Fibroblast of the aortic adventitia (primary cell): ENCODE measurements at regions not wholly inside any gene's neighbourhood (a gene's known extent, or its start where the extent isn't known, plus 50 kb on each side); places are given as distances from the start of the nearest gene placed in this dataset.

Experiments
- DNase-seq: peaks from one replicate; pipeline ENCODE4 v3.0.0-alpha.2; 2010; ENCODE audit warnings: low read depth
- H3K4me3 ChIP-seq: 2 replicates; pipeline ENCODE4 v1.5.1; 2011; ENCODE audit warnings: low read depth, mild to moderate bottlenecking, control low read depth, low read length, moderate library complexity
- CTCF ChIP-seq: IDR thresholded peaks from 2 replicates; pipeline ENCODE4 v1.5.1; 2011; ENCODE audit warnings: mild to moderate bottlenecking, low read length, control low read depth, inconsistent platforms; ENCODE audit not compliant: insufficient read depth

GRCh38 chr22:49068861-49069500 lies 758.7 kb downstream of the BRD1 start:
- no peak for DNase-seq
- TF ChIP-seq CTCF: no peak
- H3K4me3 ChIP-seq: no peak overlapping the region

GRCh38 chr22:49067504-49067903 lies 760.2 kb downstream of the BRD1 start:
- no peak for TF ChIP-seq CTCF
- H3K4me3 ChIP-seq: no peak overlapping the region
- no peak for DNase-seq

- DNase-seq: no peak
- no peak for TF ChIP-seq CTCF
- no peak overlapping the region for H3K4me3 ChIP-seq
Measured at GRCh38 chr22:49066619-49067018, 761.1 kb downstream of the BRD1 start.

- DNase-seq: no peak
- no peak for TF ChIP-seq CTCF
- no peak overlapping the region for H3K4me3 ChIP-seq
Measured at GRCh38 chr22:49064836-49065235, 762.8 kb downstream of the BRD1 start.

- no peak overlapping the region for H3K4me3 ChIP-seq
- no peak for TF ChIP-seq CTCF
- no peak for DNase-seq
Measured at GRCh38 chr22:49063545-49063890, 764.2 kb downstream of the BRD1 start.

GRCh38 chr22:49062802-49063544 lies 764.7 kb downstream of the BRD1 start:
- no peak for DNase-seq
- H3K4me3 ChIP-seq: no peak overlapping the region
- no peak for TF ChIP-seq CTCF
